ENCODE measurements at regions not wholly inside any gene's neighbourhood (a gene's known extent, or its start where the extent isn't known, plus 50 kb on each side); places are given as distances from the start of the nearest gene placed in this dataset.
"Not testable (repeated sequence)": the region's sequence is repeated elsewhere in the genome, so short reads cannot be mapped to it uniquely, and the experiment has no call there.

DNA sequence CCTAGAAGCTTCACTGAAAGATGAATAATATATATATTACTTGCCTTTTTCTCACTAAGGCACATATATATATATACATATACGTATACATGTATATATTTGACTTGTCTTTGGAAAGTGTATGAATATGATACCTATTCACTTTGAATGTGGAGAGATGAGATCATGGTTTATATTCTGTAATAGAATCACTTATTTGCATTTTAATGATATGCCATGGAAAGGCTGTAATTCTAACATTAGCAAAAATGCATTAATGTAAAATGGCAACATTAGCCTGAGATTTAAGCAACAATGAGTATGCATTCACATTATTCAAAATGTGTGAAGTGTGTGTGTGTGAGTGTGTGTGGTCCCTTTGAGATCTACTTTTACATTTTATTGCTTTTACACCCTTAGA is 54.5 kb upstream of the PRKD1 start:
- Histone ChIP-seq H3K27me3 (ENCODE audit: control insufficient read depth, insufficient read depth, low read length) (no peaks in the 10 kb centered on the region), H3K36me3 (replicated peaks; ENCODE audit: control insufficient read depth, insufficient read depth, low read length) (no peaks in the 10 kb centered on the region), H3K4me3 (ENCODE audit: insufficient read depth, low read depth, low read length) (no peak overlapping the region)
- no peak for DNase-seq

GRCh38 chr14:29982993-29983392 is 55.3 kb upstream of the PRKD1 start:
- DNase-seq, result no peak
- H3K27me3 ChIP-seq (ENCODE audit: control insufficient read depth, insufficient read depth, low read length), result no peaks in the 10 kb centered on the region
- no peak overlapping the region for H3K4me3 ChIP-seq (ENCODE audit: insufficient read depth, low read depth, low read length)
- H3K36me3 ChIP-seq (replicated peaks; ENCODE audit: control insufficient read depth, insufficient read depth, low read length), result no peaks in the 10 kb centered on the region

- not testable (repeated sequence) for H3K27me3 ChIP-seq (ENCODE audit: control insufficient read depth, insufficient read depth, low read length)
These were observed 62.8 kb upstream of the PRKD1 start for GRCh38 chr14:29990344-29990857.

GRCh38 chr14:29990993-29991392 is 63.3 kb upstream of the PRKD1 start:
- Histone ChIP-seq H3K27me3 (ENCODE audit: control insufficient read depth, insufficient read depth, low read length) (no peaks in the 10 kb centered on the region), H3K36me3 (replicated peaks; ENCODE audit: control insufficient read depth, insufficient read depth, low read length) (no peaks in the 10 kb centered on the region), H3K4me3 (ENCODE audit: insufficient read depth, low read depth, low read length) (no peak overlapping the region)
- DNase-seq, result no peak

More at GRCh38 chr14:29990344-29990857, 62.8 kb upstream of the PRKD1 start:
- not testable (repeated sequence) for H3K4me3 ChIP-seq (ENCODE audit: insufficient read depth, low read depth, low read length); DNase-seq; H3K36me3 ChIP-seq (replicated peaks; ENCODE audit: control insufficient read depth, insufficient read depth, low read length)

DNA sequence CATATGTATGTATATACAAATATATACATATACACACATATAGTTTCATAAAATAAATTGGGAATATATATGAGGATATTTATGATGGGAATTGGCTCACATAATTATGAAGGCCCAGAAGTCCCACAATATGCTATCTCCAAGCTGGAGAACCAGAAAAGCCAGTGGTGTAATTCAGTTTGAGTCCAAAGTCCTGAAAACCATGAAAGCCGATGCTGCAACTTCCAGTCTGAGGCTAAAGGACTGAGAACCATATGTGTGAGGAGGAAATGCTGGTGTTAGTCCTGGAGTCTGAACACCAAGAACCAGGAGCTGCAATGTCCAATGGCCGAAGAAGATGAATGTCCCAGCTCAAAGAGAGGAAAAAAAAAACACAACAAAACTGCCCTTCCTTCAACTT is 65.5 kb upstream of the PRKD1 start:
- DNase-seq, result no peak
- Histone ChIP-seq H3K27me3 (ENCODE audit: control insufficient read depth, insufficient read depth, low read length) (no peaks in the 10 kb centered on the region), H3K36me3 (replicated peaks; ENCODE audit: control insufficient read depth, insufficient read depth, low read length) (no peaks in the 10 kb centered on the region), H3K4me3 (ENCODE audit: insufficient read depth, low read depth, low read length) (no peak overlapping the region)

DNA sequence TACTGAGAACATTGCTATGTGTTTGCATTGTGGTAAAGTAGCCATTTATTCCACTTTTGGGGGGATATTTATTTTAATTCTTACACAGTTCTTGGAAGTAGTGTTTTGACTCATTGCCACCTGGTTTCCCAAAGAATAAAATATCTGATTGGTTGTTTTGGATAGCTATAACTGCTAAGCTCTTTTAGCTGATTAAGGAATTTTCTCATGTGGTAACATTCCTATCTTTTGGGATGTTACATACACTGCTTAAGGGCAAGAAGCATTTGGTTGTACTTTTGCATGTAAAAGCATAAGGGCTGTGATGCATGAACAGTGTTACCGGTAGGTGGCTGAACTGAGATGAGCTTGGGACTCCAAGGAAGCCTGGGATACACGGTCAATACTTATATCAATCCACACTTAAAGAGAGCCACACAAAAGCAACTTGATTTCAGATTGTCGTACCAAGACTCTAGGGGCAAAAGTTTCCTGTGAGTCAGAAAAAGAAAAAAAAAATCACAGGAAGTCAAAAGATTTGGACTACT is 71.4 kb upstream of the PRKD1 start:
- no peak for DNase-seq
- H3K36me3 ChIP-seq (replicated peaks; ENCODE audit: control insufficient read depth, insufficient read depth, low read length), result no peaks in the 10 kb centered on the region
- no peaks in the 10 kb centered on the region for H3K27me3 ChIP-seq (ENCODE audit: control insufficient read depth, insufficient read depth, low read length)
- no peak overlapping the region for H3K4me3 ChIP-seq (ENCODE audit: insufficient read depth, low read depth, low read length)

- Histone ChIP-seq H3K36me3 (replicated peaks; ENCODE audit: control insufficient read depth, insufficient read depth, low read length) (no peaks in the 10 kb centered on the region), H3K27me3 (ENCODE audit: control insufficient read depth, insufficient read depth, low read length) (no peaks in the 10 kb centered on the region), H3K4me3 (ENCODE audit: insufficient read depth, low read depth, low read length) (no peak overlapping the region)
- no peak for DNase-seq
These were observed 75.2 kb upstream of the PRKD1 start for GRCh38 chr14:30002859-30003258.

- peak; percentile 48 for DNase-seq
- Histone ChIP-seq H3K36me3 (replicated peaks; ENCODE audit: control insufficient read depth, insufficient read depth, low read length) (no peaks in the 10 kb centered on the region), H3K27me3 (ENCODE audit: control insufficient read depth, insufficient read depth, low read length) (no peaks in the 10 kb centered on the region), H3K4me3 (ENCODE audit: insufficient read depth, low read depth, low read length) (no peak overlapping the region)
These were observed 77.6 kb upstream of the PRKD1 start for GRCh38 chr14:30005114-30005808.

GRCh38 chr14:30006695-30007094 is 79.0 kb upstream of the PRKD1 start:
- H3K27me3 ChIP-seq (ENCODE audit: control insufficient read depth, insufficient read depth, low read length), result no peaks in the 10 kb centered on the region
- DNase-seq, result no peak
- H3K4me3 ChIP-seq (ENCODE audit: insufficient read depth, low read depth, low read length), result no peak overlapping the region
- no peaks in the 10 kb centered on the region for H3K36me3 ChIP-seq (replicated peaks; ENCODE audit: control insufficient read depth, insufficient read depth, low read length)

DNA sequence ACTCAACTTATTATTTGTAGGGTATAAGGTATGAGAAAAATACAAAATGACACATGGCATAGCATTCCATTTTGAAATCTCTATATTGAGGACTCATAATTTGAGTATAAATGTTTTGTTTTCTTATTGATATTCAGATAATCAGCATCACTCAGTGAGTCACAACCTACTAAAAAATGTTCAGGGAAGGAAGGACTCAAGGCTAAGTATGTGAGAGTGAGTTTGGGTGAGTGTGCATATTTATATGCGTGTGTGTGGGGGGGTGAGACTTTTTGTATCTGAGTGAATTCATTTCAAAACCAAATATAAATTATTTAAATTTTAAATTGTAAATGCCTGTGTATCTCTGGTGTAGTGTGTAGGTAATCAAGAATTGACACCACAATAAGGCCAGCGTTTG is 87.8 kb upstream of the PRKD1 start:
- Histone ChIP-seq H3K4me3 (ENCODE audit: insufficient read depth, low read depth, low read length) (no peak overlapping the region), H3K36me3 (replicated peaks; ENCODE audit: control insufficient read depth, insufficient read depth, low read length) (no peaks in the 10 kb centered on the region), H3K27me3 (ENCODE audit: control insufficient read depth, insufficient read depth, low read length) (no peaks in the 10 kb centered on the region)
- no peak for DNase-seq

DNA sequence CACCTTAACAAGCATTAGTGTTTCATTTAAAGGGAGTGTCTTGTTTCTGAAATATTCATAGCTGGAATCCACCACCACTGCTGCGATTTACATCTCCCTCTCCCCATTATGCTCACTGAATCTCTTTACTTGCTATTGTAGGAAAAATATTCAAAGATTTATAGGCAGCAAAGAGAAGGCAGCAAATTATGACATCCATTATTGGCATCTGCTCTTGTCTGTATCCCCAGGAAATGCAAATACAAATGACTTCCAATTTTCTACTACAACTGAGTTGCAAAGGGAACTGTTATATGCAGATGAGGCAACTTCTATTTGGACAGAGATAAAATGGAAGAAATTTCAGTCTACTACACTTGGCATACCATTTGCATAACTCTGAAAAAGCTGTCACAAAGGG is 88.4 kb upstream of the PRKD1 start:
- H3K36me3 ChIP-seq (replicated peaks; ENCODE audit: control insufficient read depth, insufficient read depth, low read length), result no peaks in the 10 kb centered on the region
- H3K27me3 ChIP-seq (ENCODE audit: control insufficient read depth, insufficient read depth, low read length), result no peaks in the 10 kb centered on the region
- no peak overlapping the region for H3K4me3 ChIP-seq (ENCODE audit: insufficient read depth, low read depth, low read length)
- DNase-seq, result no peak

- Histone ChIP-seq H3K27me3 (ENCODE audit: control insufficient read depth, insufficient read depth, low read length) (no peaks in the 10 kb centered on the region), H3K36me3 (replicated peaks; ENCODE audit: control insufficient read depth, insufficient read depth, low read length) (no peaks in the 10 kb centered on the region), H3K4me3 (ENCODE audit: insufficient read depth, low read depth, low read length) (no peak overlapping the region)
- no peak for DNase-seq
These were observed 89.8 kb upstream of the PRKD1 start for GRCh38 chr14:30017370-30017993.

GRCh38 chr14:30020271-30020670 is 92.6 kb upstream of the PRKD1 start:
- Histone ChIP-seq H3K4me3 (ENCODE audit: insufficient read depth, low read depth, low read length) (no peak overlapping the region), H3K36me3 (replicated peaks; ENCODE audit: control insufficient read depth, insufficient read depth, low read length) (no peaks in the 10 kb centered on the region), H3K27me3 (ENCODE audit: control insufficient read depth, insufficient read depth, low read length) (no peaks in the 10 kb centered on the region)
- no peak for DNase-seq

DNA sequence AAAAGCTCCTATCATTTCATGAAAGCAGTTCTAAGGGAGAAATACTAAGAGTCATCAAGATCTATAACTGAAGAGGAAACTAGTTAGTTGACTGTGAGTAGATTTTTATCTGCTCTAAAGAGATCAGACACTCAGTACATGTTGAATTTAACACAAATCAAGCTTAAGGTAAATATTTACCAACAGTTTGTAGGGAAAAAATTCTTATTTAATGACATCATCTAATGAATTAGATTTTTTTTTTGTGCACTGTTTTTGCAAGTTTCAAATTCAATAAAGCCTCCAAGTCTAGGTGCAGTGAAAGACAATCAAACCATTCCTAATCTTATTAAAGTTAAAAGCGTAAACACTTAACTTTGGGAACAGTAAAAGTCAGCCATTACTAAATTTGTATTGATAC is 93.0 kb upstream of the PRKD1 start:
- no peak for DNase-seq
- no peaks in the 10 kb centered on the region for H3K27me3 ChIP-seq (ENCODE audit: control insufficient read depth, insufficient read depth, low read length)
- H3K36me3 ChIP-seq (replicated peaks; ENCODE audit: control insufficient read depth, insufficient read depth, low read length), result no peaks in the 10 kb centered on the region
- no peak overlapping the region for H3K4me3 ChIP-seq (ENCODE audit: insufficient read depth, low read depth, low read length)

DNA sequence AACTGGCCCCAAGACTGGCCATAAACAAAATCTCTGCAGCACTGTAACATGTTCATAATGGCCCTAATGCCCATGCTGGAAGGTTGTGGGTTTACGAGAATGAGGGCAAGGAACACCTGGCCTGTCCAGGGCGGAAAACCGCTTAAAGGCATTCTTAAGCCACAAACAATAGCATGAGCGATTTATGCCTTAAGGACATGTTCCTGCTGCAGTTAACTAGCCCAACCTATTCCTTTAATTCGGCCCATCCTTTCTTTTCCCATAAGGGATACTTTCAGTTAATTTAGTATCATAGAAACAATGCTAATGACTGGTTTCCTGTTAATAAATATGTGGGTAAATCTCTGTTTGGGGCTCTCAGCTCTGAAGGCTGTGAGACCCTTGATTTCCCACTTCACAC is 95.7 kb upstream of the PRKD1 start:
- H3K27me3 ChIP-seq (ENCODE audit: control insufficient read depth, insufficient read depth, low read length); DNase-seq; H3K36me3 ChIP-seq (replicated peaks; ENCODE audit: control insufficient read depth, insufficient read depth, low read length); H3K4me3 ChIP-seq (ENCODE audit: insufficient read depth, low read depth, low read length): not testable (repeated sequence)
